CD4-positive, alpha-beta T cell (primary cell): ENCODE measurements at regions not wholly inside any gene's neighbourhood (a gene's known extent, or its start where the extent isn't known, plus 50 kb on each side); places are given as distances from the start of the nearest gene placed in this dataset.
"Not testable (repeated sequence)": the region's sequence is repeated elsewhere in the genome, so short reads cannot be mapped to it uniquely, and the experiment has no call there.

ENCODE experiments used
- ATAC-seq: fragments of 200-7000 bp; cut with Tn5 transposase; one replicate; pipeline ENCODE4 v1.10.0; 2022; ENCODE audit warnings: mild to moderate bottlenecking; ENCODE audit not compliant: poor library complexity
- CTCF ChIA-PET: fragments of 350-600 bp; sonication (Branson Sonifier 250); formaldehyde crosslinking; loops from one replicate; lab custom pipeline; 2021; ENCODE audit warnings: antibody characterized with exemption, inconsistent platforms; lab: Charles Lee
- POLR2A ChIA-PET: fragments of 350-600 bp; sonication (Branson Sonifier 250); formaldehyde crosslinking; loops from one replicate; lab custom pipeline; 2021; ENCODE audit warnings: antibody characterized with exemption, inconsistent platforms; lab: Charles Lee
- DNase-seq, 14 experiments: peaks; one replicate each; pipeline ENCODE4 v3.0.0-alpha.2; 2013 to 2020; ENCODE audit warnings: mixed read lengths in 2 of 14
- H3K27ac ChIP-seq, 2 donors: one replicate each; pipeline versions ENCODE4 v1.5.1 to v1.7.0; 2013; ENCODE audit warnings: low read length in 2 of 2, low read depth in 1 of 2, mild to moderate bottlenecking in 1 of 2
- H3K27me3 ChIP-seq, 2 experiments: 1 replicate in 1 of 2; 2 replicates in 1 of 2; pipeline versions ENCODE4 v1.6.1 to v1.7.0; 2013; ENCODE audit warnings: low read length in 2 of 2, control low read depth in 1 of 2, mild to moderate bottlenecking in 1 of 2, moderate library complexity in 1 of 2; ENCODE audit not compliant: insufficient read depth in 2 of 2, control insufficient read depth in 1 of 2
- H3K36me3 ChIP-seq: one replicate; pipeline ENCODE4 v1.6.1; 2013; ENCODE audit warnings: low read length, control low read depth; ENCODE audit not compliant: insufficient read depth
- H3K4me1 ChIP-seq: one replicate; pipeline ENCODE4 v1.6.1; 2013; ENCODE audit warnings: low read length, control low read depth; ENCODE audit not compliant: insufficient read depth
- H3K4me3 ChIP-seq: one replicate; pipeline ENCODE4 v1.5.1; 2013; ENCODE audit warnings: mild to moderate bottlenecking, low read length, moderate library complexity
- H3K9me3 ChIP-seq, 2 experiments: 1 replicate in 1 of 2; 2 replicates in 1 of 2; pipeline versions ENCODE4 v1.6.1 to v1.7.0; 2013; ENCODE audit warnings: low read length in 2 of 2, mild to moderate bottlenecking in 2 of 2, control low read depth in 1 of 2, moderate library complexity in 1 of 2; ENCODE audit not compliant: control insufficient read depth in 1 of 2, insufficient read depth in 1 of 2
- H3K27ac Mint-ChIP-seq: one replicate; pipeline ENCODE4 v1.8.0; 2020; ENCODE audit warnings: mixed read lengths
- H3K27me3 Mint-ChIP-seq: one replicate; pipeline ENCODE4 v1.8.0; 2021; ENCODE audit warnings: mixed read lengths
- H3K36me3 Mint-ChIP-seq: one replicate; pipeline ENCODE4 v1.8.0; 2021; ENCODE audit warnings: low read depth, mixed read lengths
- H3K4me1 Mint-ChIP-seq: one replicate; pipeline ENCODE4 v1.8.0; 2021; ENCODE audit warnings: low read depth, mixed read lengths
- H3K4me3 Mint-ChIP-seq: one replicate; pipeline ENCODE4 v1.8.0; 2020; ENCODE audit warnings: mild to moderate bottlenecking, mixed read lengths
- H3K9me3 Mint-ChIP-seq: one replicate; pipeline ENCODE4 v1.8.0; 2020; ENCODE audit warnings: mixed read lengths
- CTCF ChIP-seq: fragments of 200-600 bp; IDR thresholded peaks from one replicate; pipeline ENCODE4 v1.8.0; 2022; ENCODE audit warnings: antibody characterized with exemption, mild to moderate bottlenecking
- intact Hi-C, 2 experiments: fragments of 100-400 bp; cut with DNase I in 1 of 2; cut with micrococcal nuclease in 1 of 2; formaldehyde crosslinking; loops; one replicate each; pipeline versions ENCODE4 v1.15.1 to v1.9.0; 2023 to 2025; cut with DNase I, micrococcal nuclease

- no peaks in the 10 kb centered on the region for H3K36me3 ChIP-seq
- Mint-ChIP-seq H3K36me3 (no peaks in the 10 kb centered on the region), H3K27ac (no peak overlapping the region), H3K4me3 (no peak overlapping the region), H3K27me3 (no peaks in the 10 kb centered on the region), H3K9me3 (peaks cover 2% of the 10 kb centered on the region), H3K4me1 (no peaks in the 10 kb centered on the region)
- no peak overlapping the region for H3K4me3 ChIP-seq
- no peak for TF ChIP-seq CTCF
- H3K4me1 ChIP-seq, result no peaks in the 10 kb centered on the region
- H3K27me3 ChIP-seq, result no peaks in the 10 kb centered on the region
- no peaks in the 10 kb centered on the region for H3K9me3 ChIP-seq
- DNase-seq, result no peak
- no peak overlapping the region for H3K27ac ChIP-seq
- ATAC-seq, result no peak
- intact Hi-C loops, result no loop called here
- CTCF ChIA-PET, result no interaction called here
- POLR2A ChIA-PET, result no interaction called here
Measured at GRCh38 chr5:23112237-23112636, 259.1 kb upstream of the CDH12 start.

GRCh38 chr5:23105021-23105420 lies 251.9 kb upstream of the CDH12 start:
- no peak for TF ChIP-seq CTCF
- H3K27ac Mint-ChIP-seq, result no peak overlapping the region

GRCh38 chr5:23103566-23103965 lies 250.4 kb upstream of the CDH12 start:
- DNase-seq (no peak), ATAC-seq (no peak)
- Histone ChIP-seq H3K4me3 (no peak overlapping the region), H3K9me3 (peaks cover 0 to 8% of the 10 kb centered on the region in 2 experiments), H3K36me3 (no peaks in the 10 kb centered on the region), H3K27ac (no peak overlapping the region), H3K27me3 (no peaks in the 10 kb centered on the region), H3K4me1 (no peaks in the 10 kb centered on the region)
- POLR2A ChIA-PET, result no interaction called here
- CTCF ChIA-PET, result no interaction called here
- H3K4me3 Mint-ChIP-seq, result no peak overlapping the region
- no peaks in the 10 kb centered on the region for H3K36me3 Mint-ChIP-seq
- H3K27ac Mint-ChIP-seq, result no peak overlapping the region
- TF ChIP-seq CTCF, result no peak
- peaks cover 12% of the 10 kb centered on the region for H3K9me3 Mint-ChIP-seq
- H3K4me1 Mint-ChIP-seq, result no peaks in the 10 kb centered on the region
- no peaks in the 10 kb centered on the region for H3K27me3 Mint-ChIP-seq
- intact Hi-C loops, result no loop called here

More at GRCh38 chr5:23105021-23105420, 251.9 kb upstream of the CDH12 start:
- H3K36me3 Mint-ChIP-seq, result no peaks in the 10 kb centered on the region
- ATAC-seq (no peak), DNase-seq (no peak)
- no peaks in the 10 kb centered on the region for H3K27me3 Mint-ChIP-seq
- H3K4me1 Mint-ChIP-seq, result no peaks in the 10 kb centered on the region
- intact Hi-C loops, result no loop called here
- no peak overlapping the region for H3K4me3 ChIP-seq
- H3K27me3 ChIP-seq, result no peaks in the 10 kb centered on the region
- no peaks in the 10 kb centered on the region for H3K4me1 ChIP-seq
- peaks cover 11% of the 10 kb centered on the region for H3K9me3 Mint-ChIP-seq
- no peak overlapping the region for H3K4me3 Mint-ChIP-seq
- ChIA-PET POLR2A (no interaction called here), CTCF (no interaction called here)
- peaks cover 0 to 8% of the 10 kb centered on the region in 2 experiments for H3K9me3 ChIP-seq
- no peak overlapping the region for H3K27ac ChIP-seq
- no peaks in the 10 kb centered on the region for H3K36me3 ChIP-seq

DNA sequence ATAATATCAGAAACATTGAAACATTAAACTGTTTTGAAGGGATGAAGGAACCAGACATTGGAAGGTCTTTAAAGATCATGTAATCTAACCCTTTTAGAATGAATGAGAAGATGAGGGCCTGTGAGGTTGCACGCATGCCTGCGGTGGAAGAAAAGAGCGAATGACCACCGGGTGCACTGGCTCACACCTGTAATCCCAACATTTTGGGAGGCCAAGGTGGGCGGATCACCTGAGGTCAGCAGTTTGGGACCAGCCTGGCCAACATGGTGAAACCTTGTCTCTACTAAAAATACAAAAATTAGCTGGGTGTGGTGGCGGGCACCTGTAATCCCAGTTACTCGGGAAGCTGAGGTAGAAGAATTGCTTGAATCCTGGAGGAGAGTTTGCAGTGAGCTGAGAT lies 242.3 kb upstream of the CDH12 start:
- CTCF ChIA-PET, H3K9me3 Mint-ChIP-seq, H3K4me3 Mint-ChIP-seq, H3K27me3 ChIP-seq, DNase-seq, H3K36me3 Mint-ChIP-seq, H3K27ac ChIP-seq, H3K36me3 ChIP-seq, H3K27ac Mint-ChIP-seq, H3K9me3 ChIP-seq, H3K4me1 ChIP-seq, POLR2A ChIA-PET, H3K4me1 Mint-ChIP-seq, H3K4me3 ChIP-seq, ATAC-seq, intact Hi-C loops, H3K27me3 Mint-ChIP-seq: not testable (repeated sequence)
